Osteoblast (primary cell): ENCODE measurements at regions not wholly inside any gene's neighbourhood (a gene's known extent, or its start where the extent isn't known, plus 50 kb on each side); places are given as distances from the start of the nearest gene placed in this dataset.

Experiments
- DNase-seq: peaks from one replicate; pipeline ENCODE4 v3.0.0; 2011; ENCODE audit warnings: low spot score, mixed read lengths; ENCODE audit not compliant: insufficient read length; ENCODE audit errors: missing footprints
- H2AFZ ChIP-seq: 2 replicates; pipeline ENCODE4 v1.6.0; 2011; ENCODE audit warnings: mild to moderate bottlenecking, low read length
- H3K27ac ChIP-seq: 2 replicates; pipeline ENCODE4 v1.5.1; 2011; ENCODE audit warnings: mild to moderate bottlenecking, low read depth, low read length, moderate library complexity
- H3K27me3 ChIP-seq: 2 replicates; pipeline ENCODE4 v1.6.0; 2012; ENCODE audit warnings: mild to moderate bottlenecking, control low read depth, inconsistent platforms, low read length, moderate library complexity; ENCODE audit not compliant: insufficient read depth
- H3K36me3 ChIP-seq: 2 replicates; pipeline ENCODE4 v1.5.1; 2011; ENCODE audit warnings: mild to moderate bottlenecking, low read length, control low read depth, moderate library complexity; ENCODE audit not compliant: insufficient read depth
- H3K4me1 ChIP-seq: 2 replicates; pipeline ENCODE4 v1.5.1; 2011; ENCODE audit warnings: mild to moderate bottlenecking, low read length, control low read depth, moderate library complexity; ENCODE audit not compliant: insufficient read depth
- H3K4me2 ChIP-seq: 2 replicates; pipeline ENCODE4 v1.6.0; 2011; ENCODE audit warnings: mild to moderate bottlenecking, low read length; ENCODE audit not compliant: insufficient read depth
- H3K4me3 ChIP-seq: fragments of 200-600 bp; sonication (generic); 3 replicates; pipeline ENCODE4 v1.5.1; 2012; ENCODE audit warnings: mild to moderate bottlenecking, low read length, inconsistent platforms; ENCODE audit not compliant: insufficient read depth
- H3K79me2 ChIP-seq: 2 replicates; pipeline ENCODE4 v1.6.0; 2012; ENCODE audit warnings: mild to moderate bottlenecking, low read length, control low read depth, inconsistent platforms; ENCODE audit not compliant: insufficient read depth
- H3K9me3 ChIP-seq: 2 replicates; pipeline ENCODE4 v1.5.1; 2011; ENCODE audit warnings: low read depth, low read length, control low read depth
- H4K20me1 ChIP-seq: 2 replicates; pipeline ENCODE4 v1.6.0; 2012; ENCODE audit warnings: mild to moderate bottlenecking, low read length, control low read depth; ENCODE audit not compliant: insufficient read depth
- CTCF ChIP-seq: IDR thresholded peaks from 2 replicates; pipeline ENCODE4 v1.5.1; 2011; ENCODE audit warnings: mild to moderate bottlenecking, low read depth, low read length, moderate library complexity; ENCODE audit errors: extremely low read depth

GRCh38 chr1:81437213-81437612, 363.5 kb upstream of the ADGRL2 start:
- DNase-seq, result no peak
- Histone ChIP-seq H3K27me3 (no peaks in the 10 kb centered on the region), H3K9me3 (no peaks in the 10 kb centered on the region), H3K36me3 (no peaks in the 10 kb centered on the region), H3K79me2 (no peaks in the 10 kb centered on the region), H3K4me2 (no peak overlapping the region), H3K4me3 (no peak overlapping the region), H2AFZ (no peak overlapping the region), H3K4me1 (no peaks in the 10 kb centered on the region), H4K20me1 (no peaks in the 10 kb centered on the region), H3K27ac (no peak overlapping the region)
- no peak for TF ChIP-seq CTCF

GRCh38 chr1:81435175-81435574, 365.6 kb upstream of the ADGRL2 start:
- H3K27ac ChIP-seq, result no peak overlapping the region
- H3K4me3 ChIP-seq, result no peak overlapping the region
- no peak for DNase-seq
- H3K27me3 ChIP-seq, result no peaks in the 10 kb centered on the region
- H3K79me2 ChIP-seq, result no peaks in the 10 kb centered on the region
- no peaks in the 10 kb centered on the region for H3K9me3 ChIP-seq
- no peak overlapping the region for H2AFZ ChIP-seq
- no peaks in the 10 kb centered on the region for H4K20me1 ChIP-seq
- no peaks in the 10 kb centered on the region for H3K4me1 ChIP-seq
- no peaks in the 10 kb centered on the region for H3K36me3 ChIP-seq
- no peak overlapping the region for H3K4me2 ChIP-seq
- TF ChIP-seq CTCF, result no peak

GRCh38 chr1:81433676-81434075, 367.1 kb upstream of the ADGRL2 start:
- no peak for DNase-seq
- Histone ChIP-seq H3K4me2 (no peak overlapping the region), H3K9me3 (no peaks in the 10 kb centered on the region), H3K79me2 (no peaks in the 10 kb centered on the region), H3K27me3 (no peaks in the 10 kb centered on the region), H2AFZ (no peak overlapping the region), H4K20me1 (no peaks in the 10 kb centered on the region), H3K36me3 (no peaks in the 10 kb centered on the region), H3K27ac (no peak overlapping the region), H3K4me3 (no peak overlapping the region), H3K4me1 (no peaks in the 10 kb centered on the region)
- TF ChIP-seq CTCF, result no peak

- no peak for TF ChIP-seq CTCF
- DNase-seq, result no peak
- no peaks in the 10 kb centered on the region for H4K20me1 ChIP-seq
- no peak overlapping the region for H3K27ac ChIP-seq
- H3K27me3 ChIP-seq, result no peaks in the 10 kb centered on the region
- no peaks in the 10 kb centered on the region for H3K4me1 ChIP-seq
- H3K9me3 ChIP-seq, result no peaks in the 10 kb centered on the region
- H3K36me3 ChIP-seq, result no peaks in the 10 kb centered on the region
- H3K4me2 ChIP-seq, result no peak overlapping the region
- H2AFZ ChIP-seq, result no peak overlapping the region
- H3K4me3 ChIP-seq, result no peak overlapping the region
- H3K79me2 ChIP-seq, result no peaks in the 10 kb centered on the region
Observed at GRCh38 chr1:81432654-81433109, 368.1 kb upstream of the ADGRL2 start.
